ENCODE measurements at regions not wholly inside any gene's neighbourhood (a gene's known extent, or its start where the extent isn't known, plus 50 kb on each side); places are given as distances from the start of the nearest gene placed in this dataset.
"Not testable (repeated sequence)": the region's sequence is repeated elsewhere in the genome, so short reads cannot be mapped to it uniquely, and the experiment has no call there.

GRCh38 chr3:168933614-168934013, 729.9 kb downstream of the MECOM start:
- Histone ChIP-seq H2AFZ (ENCODE audit: low read depth, low read length) (no peak overlapping the region), H3K27ac (ENCODE audit: low read depth, low read length) (peak overlapping the region; percentile 76), H3K79me2 (ENCODE audit: insufficient read depth, low read length) (no peaks in the 10 kb centered on the region), H3K36me3 (ENCODE audit: insufficient read depth, low read length) (no peaks in the 10 kb centered on the region), H3K9ac (ENCODE audit: low read length) (peak overlapping the region; percentile 37), H3K4me1 (ENCODE audit: insufficient read depth, low read length) (no peaks in the 10 kb centered on the region), H3K4me3 (ENCODE audit: insufficient read depth, low read depth, low read length) (no peak overlapping the region), H3K27me3 (ENCODE audit: insufficient read depth, low read length) (no peaks in the 10 kb centered on the region), H3K9me3 (ENCODE audit: insufficient read depth, low read depth, low read length) (no peaks in the 10 kb centered on the region), H4K20me1 (ENCODE audit: insufficient read depth, low read length) (no peaks in the 10 kb centered on the region), H3K4me2 (ENCODE audit: low read length) (peak overlapping the region; percentile 7)
- no peaks in the 10 kb centered on the region for H3K4me1 Mint-ChIP-seq (ENCODE audit: low read depth, unreplicated experiment)
- DNase-seq (ENCODE audit: low read depth) (peak; percentile 97), FAIRE-seq (no peak)
- H3K27ac Mint-ChIP-seq (ENCODE audit: unreplicated experiment) = peak overlapping the region; percentile 55
- no peak for TF ChIP-seq CTCF (IDR thresholded peaks at IDR 0.05; ENCODE audit: insufficient read depth, low read depth, low read length)
- TF ChIP-seq EZH2 (IDR thresholded peaks at IDR 0.05; ENCODE audit: insufficient read depth, low read length) = no peak
- H3K4me3 Mint-ChIP-seq (ENCODE audit: unreplicated experiment) = no peak overlapping the region
- no peaks in the 10 kb centered on the region for H3K36me3 Mint-ChIP-seq (ENCODE audit: low read depth, unreplicated experiment)
- no peaks in the 10 kb centered on the region for H3K27me3 Mint-ChIP-seq (ENCODE audit: low read depth, unreplicated experiment)
- peaks cover 5% of the 10 kb centered on the region for H3K9me3 Mint-ChIP-seq (ENCODE audit: unreplicated experiment)

GRCh38 chr3:168929997-168930396, 733.5 kb downstream of the MECOM start:
- not testable (repeated sequence) for DNase-seq (ENCODE audit: low read depth)

GRCh38 chr3:168926426-168926825, 737.1 kb downstream of the MECOM start:
- no peaks in the 10 kb centered on the region for H3K4me1 ChIP-seq (ENCODE audit: insufficient read depth, low read length)
- H3K36me3 ChIP-seq (ENCODE audit: insufficient read depth, low read length) = no peaks in the 10 kb centered on the region
- no peak overlapping the region for H2AFZ ChIP-seq (ENCODE audit: low read depth, low read length)
- Mint-ChIP-seq H3K27ac (ENCODE audit: unreplicated experiment) (no peak overlapping the region), H3K9me3 (ENCODE audit: unreplicated experiment) (peaks cover 3% of the 10 kb centered on the region), H3K4me3 (ENCODE audit: unreplicated experiment) (no peak overlapping the region), H3K4me1 (ENCODE audit: low read depth, unreplicated experiment) (no peaks in the 10 kb centered on the region), H3K36me3 (ENCODE audit: low read depth, unreplicated experiment) (no peaks in the 10 kb centered on the region), H3K27me3 (ENCODE audit: low read depth, unreplicated experiment) (no peaks in the 10 kb centered on the region)
- H3K4me3 ChIP-seq (ENCODE audit: insufficient read depth, low read depth, low read length) = no peak overlapping the region
- FAIRE-seq (no peak), DNase-seq (ENCODE audit: low read depth) (no peak)
- H4K20me1 ChIP-seq (ENCODE audit: insufficient read depth, low read length) = no peaks in the 10 kb centered on the region
- H3K9ac ChIP-seq (ENCODE audit: low read length) = no peak overlapping the region
- H3K4me2 ChIP-seq (ENCODE audit: low read length) = no peak overlapping the region
- H3K9me3 ChIP-seq (ENCODE audit: insufficient read depth, low read depth, low read length) = no peaks in the 10 kb centered on the region
- no peak overlapping the region for H3K27ac ChIP-seq (ENCODE audit: low read depth, low read length)
- no peaks in the 10 kb centered on the region for H3K79me2 ChIP-seq (ENCODE audit: insufficient read depth, low read length)
- H3K27me3 ChIP-seq (ENCODE audit: insufficient read depth, low read length) = no peaks in the 10 kb centered on the region
- no peak for TF ChIP-seq EZH2 (IDR thresholded peaks at IDR 0.05; ENCODE audit: insufficient read depth, low read length)

More at GRCh38 chr3:168929997-168930396, 733.5 kb downstream of the MECOM start:
- not testable (repeated sequence) for H3K27ac ChIP-seq (ENCODE audit: low read depth, low read length); H3K4me3 Mint-ChIP-seq (ENCODE audit: unreplicated experiment); H3K4me2 ChIP-seq (ENCODE audit: low read length); H3K9me3 Mint-ChIP-seq (ENCODE audit: unreplicated experiment); H3K4me1 ChIP-seq (ENCODE audit: insufficient read depth, low read length); H4K20me1 ChIP-seq (ENCODE audit: insufficient read depth, low read length); H3K36me3 ChIP-seq (ENCODE audit: insufficient read depth, low read length); H3K4me3 ChIP-seq (ENCODE audit: insufficient read depth, low read depth, low read length); H3K27ac Mint-ChIP-seq (ENCODE audit: unreplicated experiment); H3K9ac ChIP-seq (ENCODE audit: low read length); H3K79me2 ChIP-seq (ENCODE audit: insufficient read depth, low read length); H3K9me3 ChIP-seq (ENCODE audit: insufficient read depth, low read depth, low read length); H2AFZ ChIP-seq (ENCODE audit: low read depth, low read length); H3K36me3 Mint-ChIP-seq (ENCODE audit: low read depth, unreplicated experiment); H3K27me3 Mint-ChIP-seq (ENCODE audit: low read depth, unreplicated experiment); FAIRE-seq; H3K4me1 Mint-ChIP-seq (ENCODE audit: low read depth, unreplicated experiment); H3K27me3 ChIP-seq (ENCODE audit: insufficient read depth, low read length)
